H1 (cell line): ENCODE measurements at regions not wholly inside any gene's neighbourhood (a gene's known extent, or its start where the extent isn't known, plus 50 kb on each side); places are given as distances from the start of the nearest gene placed in this dataset.

Source experiments
- CTCF ChIA-PET: fragments of 300-600 bp; sonication (Branson Sonifier 250); formaldehyde crosslinking; loops from one replicate; lab custom pipeline; 2021; ENCODE audit not compliant: partially characterized antibody; lab: Charles Lee
- POLR2A ChIA-PET: fragments of 300-600 bp; sonication (Branson Sonifier 250); formaldehyde crosslinking; loops from one replicate; lab custom pipeline; 2021; ENCODE audit warnings: inconsistent platforms; ENCODE audit not compliant: partially characterized antibody; lab: Charles Lee
- DNase-seq, 2 experiments: peaks; one replicate each; pipeline versions ENCODE4 v3.0.0 to v3.0.0-alpha.2; 2010 to 2022; ENCODE audit warnings: low spot score in 2 of 2, low read depth in 1 of 2, mixed read lengths in 1 of 2
- FAIRE-seq: peaks from 2 replicates; lab custom pipeline; 2011; peaks lifted over from hg19 to GRCh38; lab: Jason Lieb, UNC
- H2AFZ ChIP-seq: 2 replicates; pipeline ENCODE4 v1.8.1; 2012; ENCODE audit warnings: low read length, inconsistent platforms
- H2AK5ac ChIP-seq: 2 replicates; pipeline ENCODE4 v1.6.1; 2013; ENCODE audit warnings: low read depth, low read length
- H2BK120ac ChIP-seq: replicated peaks from 2 replicates; pipeline ENCODE3; 2013; ENCODE audit warnings: low read depth, low read length, inconsistent platforms
- H2BK12ac ChIP-seq: 2 replicates; pipeline ENCODE4 v1.6.1; 2013; ENCODE audit warnings: low read depth, low read length
- H2BK15ac ChIP-seq: 2 replicates; pipeline ENCODE4 v1.6.1; 2013; ENCODE audit warnings: low read length
- H2BK20ac ChIP-seq: 2 replicates; pipeline ENCODE4 v1.6.1; 2013; ENCODE audit warnings: low read length
- H2BK5ac ChIP-seq: 2 replicates; pipeline ENCODE4 v1.6.1; 2013; ENCODE audit warnings: low read depth, low read length
- H3K14ac ChIP-seq: 2 replicates; pipeline ENCODE4 v1.6.1; 2013; ENCODE audit warnings: inconsistent platforms; ENCODE audit not compliant: insufficient read length
- H3K18ac ChIP-seq: 2 replicates; pipeline ENCODE4 v1.6.1; 2013; ENCODE audit warnings: low read length; ENCODE audit errors: extremely low read depth
- H3K23ac ChIP-seq: 2 replicates; pipeline ENCODE4 v1.6.1; 2013; ENCODE audit warnings: inconsistent platforms; ENCODE audit not compliant: insufficient read length
- H3K23me2 ChIP-seq: 2 replicates; pipeline ENCODE4 v1.6.1; 2013; ENCODE audit warnings: low read depth, low read length
- H3K27ac ChIP-seq: 2 replicates; pipeline ENCODE4 v1.6.1; 2011; ENCODE audit warnings: low read depth, low read length, inconsistent platforms
- H3K27me3 ChIP-seq, 4 experiments: replicated peaks in 1 of 4; 1 replicate in 1 of 4; 2 replicates in 3 of 4; pipeline versions ENCODE4 v1.6.1 to v1.8.1; 2011 to 2013; ENCODE audit warnings: low read length in 3 of 4, mild to moderate bottlenecking in 3 of 4, inconsistent platforms in 2 of 4, mixed read lengths in 2 of 4, moderate library complexity in 1 of 4; ENCODE audit not compliant: control insufficient read depth in 3 of 4, insufficient read depth in 3 of 4; ENCODE audit errors: extremely low read depth in 1 of 4
- H3K36me3 ChIP-seq, 4 experiments: 2 replicates each; pipeline versions ENCODE4 v1.6.1 to v1.8.1; 2011 to 2013; ENCODE audit warnings: mild to moderate bottlenecking in 4 of 4, low read length in 3 of 4, moderate library complexity in 2 of 4, control low read depth in 1 of 4, inconsistent platforms in 1 of 4; ENCODE audit not compliant: insufficient read depth in 4 of 4, control insufficient read depth in 2 of 4
- H3K4ac ChIP-seq: replicated peaks from 2 replicates; pipeline ENCODE3; 2013; ENCODE audit warnings: low read length, low read depth, mixed read lengths, inconsistent platforms; ENCODE audit not compliant: insufficient read length
- H3K4me1 ChIP-seq, 4 experiments: replicated peaks in 1 of 4; 1 replicate in 1 of 4; 2 replicates in 3 of 4; pipeline versions ENCODE4 v1.6.1 to v1.8.1; 2011 to 2013; ENCODE audit warnings: low read length in 3 of 4, inconsistent platforms in 2 of 4, mixed read lengths in 1 of 4; ENCODE audit not compliant: insufficient read depth in 4 of 4, control insufficient read depth in 3 of 4
- H3K4me2 ChIP-seq, 2 experiments: 2 replicates each; pipeline versions ENCODE4 v1.6.1 to v1.8.1; 2011 to 2013; ENCODE audit warnings: low read depth in 2 of 2, low read length in 2 of 2, control low read depth in 1 of 2, inconsistent platforms in 1 of 2, mild to moderate bottlenecking in 1 of 2; ENCODE audit not compliant: insufficient read depth in 1 of 2
- H3K4me3 ChIP-seq, 4 experiments: fragments of 200-600, 300-600 bp in 1 of 4; sonication (generic), shearing (Covaris generic), sonication (Bioruptor Twin) in 1 of 4; 2 replicates each; pipeline versions ENCODE4 v1.5.1 to v1.8.1; 2011 to 2016; ENCODE audit warnings: low read length in 4 of 4, low read depth in 3 of 4, control low read depth in 2 of 4, inconsistent platforms in 2 of 4, mild to moderate bottlenecking in 2 of 4, mixed read lengths in 1 of 4, moderate library complexity in 1 of 4; ENCODE audit not compliant: insufficient read depth in 2 of 4; ENCODE audit errors: extremely low read depth in 1 of 4
- H3K56ac ChIP-seq: replicated peaks from 2 replicates; pipeline ENCODE3; 2013; ENCODE audit warnings: low read depth, mild to moderate bottlenecking, mixed read lengths, low read length, inconsistent platforms; ENCODE audit not compliant: insufficient read length
- H3K79me1 ChIP-seq: 2 replicates; pipeline ENCODE4 v1.6.1; 2013; ENCODE audit warnings: low read depth, low read length, control low read depth
- H3K79me2 ChIP-seq, 2 experiments: 2 replicates each; pipeline versions ENCODE4 v1.6.1 to v1.8.1; 2012 to 2013; ENCODE audit warnings: low read length in 2 of 2, mild to moderate bottlenecking in 2 of 2, inconsistent platforms in 1 of 2; ENCODE audit not compliant: insufficient read depth in 2 of 2, control insufficient read depth in 1 of 2
- H3K9ac ChIP-seq, 4 experiments: replicated peaks in 1 of 4; 1 replicate in 1 of 4; 2 replicates in 3 of 4; pipeline versions ENCODE4 v1.6.1 to v1.8.1; 2011 to 2013; ENCODE audit warnings: low read depth in 3 of 4, low read length in 3 of 4, control low read depth in 2 of 4, mild to moderate bottlenecking in 2 of 4, moderate library complexity in 2 of 4, inconsistent platforms in 1 of 4; ENCODE audit errors: extremely low read depth in 1 of 4
- H3K9me3 ChIP-seq, 2 experiments: 2 replicates each; pipeline versions ENCODE4 v1.6.1 to v1.8.1; 2012 to 2013; ENCODE audit warnings: mild to moderate bottlenecking in 2 of 2, moderate library complexity in 2 of 2, control low read depth in 1 of 2, inconsistent platforms in 1 of 2, low read depth in 1 of 2, low read length in 1 of 2, mixed read lengths in 1 of 2; ENCODE audit not compliant: insufficient read depth in 2 of 2
- H4K20me1 ChIP-seq, 2 experiments: replicated peaks in 1 of 2; 2 replicates each; pipeline versions ENCODE3 to v1.8.1; 2011 to 2013; ENCODE audit warnings: inconsistent platforms in 2 of 2, low read length in 2 of 2, mild to moderate bottlenecking in 1 of 2; ENCODE audit not compliant: insufficient read depth in 2 of 2, control insufficient read depth in 1 of 2
- H4K5ac ChIP-seq: 2 replicates; pipeline ENCODE4 v1.6.1; 2013; ENCODE audit warnings: low read length, low read depth, mixed read lengths, inconsistent platforms; ENCODE audit not compliant: insufficient read length
- H4K8ac ChIP-seq: 2 replicates; pipeline ENCODE4 v1.8.0; 2013; ENCODE audit warnings: mild to moderate bottlenecking, moderate library complexity, low read length, inconsistent platforms; ENCODE audit not compliant: insufficient read depth; ENCODE audit errors: extremely low read depth
- H4K91ac ChIP-seq: replicated peaks from 2 replicates; pipeline ENCODE3; 2013; ENCODE audit warnings: low read length, mixed read lengths, inconsistent platforms; ENCODE audit not compliant: insufficient read length
- BACH1 ChIP-seq: IDR thresholded peaks from 2 replicates; pipeline ENCODE4 v1.6.1; 2012; ENCODE audit warnings: low read length, improper control_type of control experiment
- BRCA1 ChIP-seq: IDR thresholded peaks from 2 replicates; pipeline ENCODE4 v1.6.1; 2012; ENCODE audit warnings: low read depth, low read length, improper control_type of control experiment
- CBX8 ChIP-seq: fragments of 300-800, 300-1000 bp; sonication (generic); IDR thresholded peaks from 2 replicates; pipeline ENCODE4 v1.7.1; 2016; ENCODE audit warnings: low read depth, low read length, borderline replicate concordance
- CHD2 ChIP-seq: IDR thresholded peaks from 2 replicates; pipeline ENCODE4 v1.6.1; 2012; ENCODE audit warnings: low read length, improper control_type of control experiment
- E2F6 ChIP-seq: IDR thresholded peaks from 2 replicates; pipeline ENCODE4 v1.6.1; 2012; ENCODE audit warnings: inconsistent platforms
- EP300 ChIP-seq, 2 experiments: IDR thresholded peaks; 1 replicate in 1 of 2; 2 replicates in 1 of 2; pipeline ENCODE4 v1.6.1; 2011 to 2012; ENCODE audit warnings: low read depth in 2 of 2, low read length in 2 of 2, mild to moderate bottlenecking in 2 of 2, borderline replicate concordance in 1 of 2, inconsistent platforms in 1 of 2, moderate library complexity in 1 of 2
- HDAC2 ChIP-seq, 2 experiments: fragments of 300-600 bp in 1 of 2; sonication (generic) in 1 of 2; IDR thresholded peaks; 2 replicates each; pipeline ENCODE4 v1.6.1; 2011 to 2012; ENCODE audit warnings: low read depth in 2 of 2, low read length in 2 of 2, mild to moderate bottlenecking in 2 of 2, moderate library complexity in 2 of 2, borderline replicate concordance in 1 of 2, inconsistent platforms in 1 of 2
- SP1 ChIP-seq: IDR thresholded peaks from 2 replicates; pipeline ENCODE4 v1.6.1; 2011; ENCODE audit warnings: low read depth, low read length
- TAF7 ChIP-seq: optimal IDR thresholded peaks from 2 replicates; pipeline ENCODE3; 2011; ENCODE audit warnings: low read depth, mild to moderate bottlenecking, inconsistent platforms, low read length, moderate library complexity, borderline replicate concordance
- WGBS, 2 experiments: shearing (Covaris generic) in 1 of 2; methylation state at CpG; one replicate each; pipeline versions ENCODE4 v1.1.6 to v1.1.7; 2013 to 2015; ENCODE audit warnings: low lambda C conversion rate in 2 of 2, mixed read lengths in 2 of 2, inconsistent platforms in 1 of 2, low coverage in 1 of 2, missing lambda C conversion rate in 1 of 2; ENCODE audit not compliant: insufficient replicate concordance in 2 of 2, insufficient coverage in 1 of 2, insufficient read length in 1 of 2; ENCODE audit errors: extremely low coverage in 1 of 2, missing lambda C conversion rate in 1 of 2; 5-methylcytosine and 5-hydroxymethylcytosine counted together

- Histone ChIP-seq H2BK12ac (no peak overlapping the region), H3K9ac (no peak overlapping the region), H4K8ac (peak overlapping the region; percentile 62; the same call in 1 of the 2 replicates), H3K4ac (no peak overlapping the region), H2AK5ac (no peak overlapping the region), H4K91ac (no peak overlapping the region), H2BK20ac (no peak overlapping the region), H2BK15ac (no peak overlapping the region), H3K79me2 (no peaks in the 10 kb centered on the region), H3K27me3 (no peaks in the 10 kb centered on the region), H2AFZ (no peak overlapping the region), H4K20me1 (no peaks in the 10 kb centered on the region), H3K14ac (no peak overlapping the region), H3K9me3 (no peaks in the 10 kb centered on the region), H3K23ac (no peak overlapping the region), H3K4me1 (no peaks in the 10 kb centered on the region; a peak in 1 of 7 replicates), H2BK5ac (no peak overlapping the region), H3K4me3 (no peak overlapping the region), H3K23me2 (no peaks in the 10 kb centered on the region), H3K18ac (no peak overlapping the region), H3K56ac (no peak overlapping the region), H3K79me1 (no peaks in the 10 kb centered on the region), H3K4me2 (no peak overlapping the region), H3K27ac (no peak overlapping the region), H3K36me3 (no peaks in the 10 kb centered on the region), H4K5ac (no peak overlapping the region)
- DNase-seq (no peak), FAIRE-seq (no peak)
- ChIA-PET POLR2A (no interaction called here), CTCF (interaction anchor here (1.1 to 2.9 kb wide), 5 partner anchors 13 to 151 kb away, joined by 3 to 18 read pairs (median 5); no protein-coding TSS in a partner anchor)
- 84% methylated on average over 3 of the region's 3 CpGs; no CpG with 5 or more reads in 1 of the 2 experiments for WGBS, 2 experiments
- no peak for TF ChIP-seq EP300 (IDR thresholded peaks at IDR 0.05; ENCODE audit: borderline replicate concordance in 1 of 2, low read depth in 2 of 2, low read length in 2 of 2)
- no peak for TF ChIP-seq E2F6
- no peak for TF ChIP-seq CHD2
- TF ChIP-seq HDAC2 (IDR thresholded peaks at IDR 0.05; ENCODE audit: borderline replicate concordance in 1 of 2, low read depth in 2 of 2, low read length in 2 of 2), result no peak
- TF ChIP-seq SP1, result no peak
- TF ChIP-seq CBX8, result no peak
- TF ChIP-seq BRCA1, result no peak
- no peak for TF ChIP-seq BACH1
- TF ChIP-seq TAF7, result no peak
- TF ChIP-seq, all 59 proteins: peak for 0
- no peak overlapping the region for H2BK120ac ChIP-seq
Measured at GRCh38 chr2:16760426-16760825, 94.8 kb upstream of the CYRIA start.
